ENCODE measurements at regions not wholly inside any gene's neighbourhood (a gene's known extent, or its start where the extent isn't known, plus 50 kb on each side); places are given as distances from the start of the nearest gene placed in this dataset.

DNA sequence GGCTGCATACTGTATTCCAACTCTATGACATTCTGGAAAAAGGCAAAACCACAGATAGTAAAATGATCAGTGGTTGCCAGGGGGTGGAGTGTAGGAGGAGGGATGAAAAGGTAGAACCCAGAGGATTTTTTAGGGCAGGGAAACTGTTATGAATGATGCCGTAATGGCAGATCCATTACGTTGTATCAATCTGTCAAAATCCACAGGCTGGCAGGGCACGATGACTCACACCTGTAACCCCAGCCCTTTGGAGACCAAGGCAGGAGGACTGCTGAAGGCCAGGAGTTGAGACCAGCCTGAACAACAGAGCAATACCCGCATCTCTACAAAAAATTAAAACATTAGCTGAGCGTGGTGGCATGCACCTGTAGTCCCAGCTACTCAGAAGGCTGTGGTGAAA lies 91.8 kb downstream of the RMI2 start:
- TF ChIP-seq POLR2A (IDR thresholded peaks at IDR 0.05) (no peak), EP300 (IDR thresholded peaks at IDR 0.05) (no peak)
- TF ChIP-seq, protein P1, sequence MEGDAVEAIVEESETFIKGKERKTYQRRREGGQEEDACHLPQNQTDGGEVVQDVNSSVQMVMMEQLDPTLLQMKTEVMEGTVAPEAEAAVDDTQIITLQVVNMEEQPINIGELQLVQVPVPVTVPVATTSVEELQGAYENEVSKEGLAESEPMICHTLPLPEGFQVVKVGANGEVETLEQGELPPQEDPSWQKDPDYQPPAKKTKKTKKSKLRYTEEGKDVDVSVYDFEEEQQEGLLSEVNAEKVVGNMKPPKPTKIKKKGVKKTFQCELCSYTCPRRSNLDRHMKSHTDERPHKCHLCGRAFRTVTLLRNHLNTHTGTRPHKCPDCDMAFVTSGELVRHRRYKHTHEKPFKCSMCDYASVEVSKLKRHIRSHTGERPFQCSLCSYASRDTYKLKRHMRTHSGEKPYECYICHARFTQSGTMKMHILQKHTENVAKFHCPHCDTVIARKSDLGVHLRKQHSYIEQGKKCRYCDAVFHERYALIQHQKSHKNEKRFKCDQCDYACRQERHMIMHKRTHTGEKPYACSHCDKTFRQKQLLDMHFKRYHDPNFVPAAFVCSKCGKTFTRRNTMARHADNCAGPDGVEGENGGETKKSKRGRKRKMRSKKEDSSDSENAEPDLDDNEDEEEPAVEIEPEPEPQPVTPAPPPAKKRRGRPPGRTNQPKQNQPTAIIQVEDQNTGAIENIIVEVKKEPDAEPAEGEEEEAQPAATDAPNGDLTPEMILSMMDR (IDR thresholded peaks at IDR 0.05), result no peak

Measured in sigmoid colon (tissue), 4 donors.